Endothelial cell of umbilical vein (primary cell): ENCODE measurements at regions not wholly inside any gene's neighbourhood (a gene's known extent, or its start where the extent isn't known, plus 50 kb on each side); places are given as distances from the start of the nearest gene placed in this dataset.

Source experiments
- BruUV-seq: library from RNA; stranded (reverse); fragments of 400-500 nt; replicated peaks from 2 replicates; lab custom pipeline; 2021; lab: Mats Ljungman, UMichigan
- CTCF ChIA-PET: fragments of 300-600, 350-600 bp; sonication (Branson Sonifier 250); formaldehyde crosslinking; loops from one replicate; lab custom pipeline; 2021; ENCODE audit warnings: antibody characterized with exemption, inconsistent platforms; lab: Charles Lee
- POLR2A ChIA-PET: fragments of 300-600, 350-600 bp; sonication (Branson Sonifier 250); formaldehyde crosslinking; loops from one replicate; lab custom pipeline; 2021; ENCODE audit warnings: antibody characterized with exemption, inconsistent platforms; lab: Charles Lee
- DNase-seq: peaks from one replicate; pipeline ENCODE4 v3.0.0-alpha.2; 2011; ENCODE audit warnings: low read depth, low spot score
- FAIRE-seq: peaks from 2 replicates; lab custom pipeline; 2011; peaks lifted over from hg19 to GRCh38; lab: Jason Lieb, UNC
- H2AFZ ChIP-seq: 2 replicates; pipeline ENCODE4 v1.6.0; 2012; ENCODE audit warnings: low read depth, low read length, control low read depth, inconsistent platforms
- H3K27ac ChIP-seq: 2 replicates; pipeline ENCODE4 v1.5.1; 2011; ENCODE audit warnings: low read depth, mild to moderate bottlenecking, control low read depth, low read length, moderate library complexity; ENCODE audit not compliant: insufficient read depth
- H3K27me3 ChIP-seq, 2 experiments: 2 replicates each; pipeline versions ENCODE4 v1.6.0 to v1.6.1; 2011; ENCODE audit warnings: low read length in 2 of 2, mixed read lengths in 1 of 2; ENCODE audit not compliant: control insufficient read depth in 2 of 2, insufficient read depth in 2 of 2
- H3K36me3 ChIP-seq, 2 experiments: 2 replicates in 1 of 2; 3 replicates in 1 of 2; pipeline ENCODE4 v1.5.1; 2011; ENCODE audit warnings: low read length in 2 of 2, mild to moderate bottlenecking in 1 of 2, moderate library complexity in 1 of 2; ENCODE audit not compliant: control insufficient read depth in 2 of 2, insufficient read depth in 2 of 2; ENCODE audit errors: extremely low read depth in 1 of 2
- H3K4me1 ChIP-seq: 3 replicates; pipeline ENCODE4 v1.5.1; 2011; ENCODE audit warnings: mild to moderate bottlenecking, low read length; ENCODE audit not compliant: control insufficient read depth, insufficient read depth; ENCODE audit errors: extremely low read depth
- H3K4me2 ChIP-seq: 2 replicates; pipeline ENCODE4 v1.6.1; 2011; ENCODE audit warnings: low read length, control low read depth, mixed read lengths; ENCODE audit not compliant: insufficient read depth
- H3K4me3 ChIP-seq, 3 experiments: fragments of 200-600 bp in 1 of 3; sonication (generic), shearing (Covaris generic) in 1 of 3; replicated peaks in 1 of 3; 2 replicates each; pipeline ENCODE4 v1.5.1; 2011 to 2016; ENCODE audit warnings: control low read depth in 3 of 3, low read length in 3 of 3, mild to moderate bottlenecking in 2 of 3, inconsistent platforms in 1 of 3, low read depth in 1 of 3, moderate library complexity in 1 of 3; ENCODE audit not compliant: insufficient read depth in 1 of 3
- H3K79me2 ChIP-seq: 2 replicates; pipeline ENCODE4 v1.6.0; 2012; ENCODE audit warnings: low read length, inconsistent platforms; ENCODE audit not compliant: control insufficient read depth, insufficient read depth
- H3K9ac ChIP-seq: replicated peaks from 2 replicates; pipeline ENCODE3; 2011; ENCODE audit warnings: low read length, control low read depth; ENCODE audit not compliant: insufficient read depth; ENCODE audit errors: extremely low read depth
- H3K9me1 ChIP-seq: replicated peaks from 3 replicates; pipeline ENCODE4 v1.6.0; 2011; ENCODE audit warnings: mild to moderate bottlenecking, low read length; ENCODE audit not compliant: control insufficient read depth, insufficient read depth; ENCODE audit errors: extremely low read depth
- H3K9me3 ChIP-seq: replicated peaks from 2 replicates; pipeline ENCODE4 v1.5.1; 2012; ENCODE audit warnings: low read length, inconsistent platforms; ENCODE audit not compliant: control insufficient read depth, insufficient read depth
- H4K20me1 ChIP-seq: replicated peaks from 2 replicates; pipeline ENCODE3; 2011; ENCODE audit warnings: mild to moderate bottlenecking, low read length; ENCODE audit not compliant: control insufficient read depth, insufficient read depth; ENCODE audit errors: extremely low read depth
- CTCF ChIP-seq, 2 donors: IDR thresholded peaks; 1 replicate in 1 of 2; 2 replicates in 1 of 2; pipeline ENCODE4 v1.5.1; 2011; ENCODE audit warnings: low read length in 2 of 2, mild to moderate bottlenecking in 2 of 2, moderate library complexity in 2 of 2, control low read depth in 1 of 2, inconsistent platforms in 1 of 2, low read depth in 1 of 2; ENCODE audit not compliant: insufficient read depth in 1 of 2; ENCODE audit errors: extremely low read depth in 1 of 2
- EZH2 ChIP-seq: IDR thresholded peaks from 2 replicates; pipeline ENCODE4 v1.6.1; 2012; ENCODE audit warnings: borderline replicate concordance, low read depth, mild to moderate bottlenecking, moderate library complexity, low read length, inconsistent platforms; ENCODE audit not compliant: severe bottlenecking
- FOS ChIP-seq: IDR thresholded peaks from 2 replicates; pipeline ENCODE4 v1.6.1; 2011; ENCODE audit warnings: mild to moderate bottlenecking, low read length, moderate library complexity, borderline replicate concordance; ENCODE audit not compliant: insufficient read depth
- GATA2 ChIP-seq: IDR thresholded peaks from 2 replicates; pipeline ENCODE4 v1.7.0; 2011; ENCODE audit warnings: low read depth, mild to moderate bottlenecking, moderate library complexity, mixed read lengths, low read length; ENCODE audit not compliant: insufficient read length, insufficient read depth
- JUN ChIP-seq: IDR thresholded peaks from 2 replicates; pipeline ENCODE4 v1.6.1; 2011; ENCODE audit warnings: borderline replicate concordance, low read depth; ENCODE audit not compliant: insufficient read length, insufficient read depth
- MYC ChIP-seq: IDR thresholded peaks from one replicate; pipeline ENCODE4 v1.6.1; 2011; ENCODE audit warnings: mild to moderate bottlenecking, low read depth, low read length
- POLR2A ChIP-seq: IDR thresholded peaks from 2 replicates; pipeline ENCODE4 v1.6.1; 2012; ENCODE audit warnings: low read depth, mild to moderate bottlenecking, control low read depth, low read length
- dilution Hi-C: fragments of 300-500 bp; cut with MboI; formaldehyde crosslinking; loops from one replicate; pipeline ENCODE4 v1.15.0; 2019; ENCODE audit warnings: low sequenced_read_pairs; ENCODE audit not compliant: extremely low pct_ligation_motif_present
- intact Hi-C: fragments of 100-400 bp; cut with micrococcal nuclease; formaldehyde crosslinking; loops from one replicate; pipeline ENCODE4 v1.10.0; 2022
- TF ChIP-seq, protein P1 (sequence below): IDR thresholded peaks from 2 replicates; pipeline ENCODE4 v1.6.1; 2011; ENCODE audit not compliant: insufficient read depth, insufficient read length

DNA sequence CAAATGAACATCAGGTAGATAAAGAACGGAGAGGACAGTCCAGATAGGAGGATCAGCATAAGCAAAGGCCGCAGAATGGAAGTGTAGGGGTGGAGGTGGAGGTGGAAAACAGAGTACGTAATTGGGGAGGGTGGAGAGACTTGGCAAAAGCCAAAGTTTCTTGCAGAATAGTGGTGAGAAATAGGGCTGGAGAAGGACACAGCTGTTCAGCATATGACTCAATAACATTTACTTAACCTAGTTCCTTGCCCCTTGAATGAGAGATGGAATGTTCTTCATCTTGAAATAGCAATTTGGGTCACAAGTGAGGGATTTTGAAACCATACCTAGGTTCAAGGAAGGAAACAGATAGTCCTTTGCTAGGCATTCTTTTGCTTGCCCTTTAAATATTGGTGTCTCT lies 235.9 kb upstream of the ARHGAP20 start:
- CTCF ChIA-PET, result no interaction called here
- no peak for TF ChIP-seq MYC
- no peak for TF ChIP-seq POLR2A
- TF ChIP-seq EZH2, result no peak
- TF ChIP-seq, protein P1, sequence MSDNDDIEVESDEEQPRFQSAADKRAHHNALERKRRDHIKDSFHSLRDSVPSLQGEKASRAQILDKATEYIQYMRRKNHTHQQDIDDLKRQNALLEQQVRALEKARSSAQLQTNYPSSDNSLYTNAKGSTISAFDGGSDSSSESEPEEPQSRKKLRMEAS, result no peak
- no peak for TF ChIP-seq JUN
- TF ChIP-seq CTCF (IDR thresholded peaks at IDR 0.05; ENCODE audit: extremely low read depth in 1 of 2, insufficient read depth in 1 of 2, low read depth in 1 of 2, low read length in 2 of 2), result no peak
- no peak for TF ChIP-seq GATA2
- no peak for TF ChIP-seq FOS
- Histone ChIP-seq H3K4me3 (no peak overlapping the region), H3K79me2 (no peaks in the 10 kb centered on the region), H3K4me2 (no peak overlapping the region), H3K9ac (no peak overlapping the region), H3K27me3 (no peaks in the 10 kb centered on the region), H3K36me3 (no peaks in the 10 kb centered on the region), H3K4me1 (no peaks in the 10 kb centered on the region), H3K27ac (no peak overlapping the region), H2AFZ (no peak overlapping the region), H3K9me3 (no peaks in the 10 kb centered on the region), H3K9me1 (no peaks in the 10 kb centered on the region), H4K20me1 (no peaks in the 10 kb centered on the region)
- no TSS peak for BruUV-seq
- DNase-seq (no peak), FAIRE-seq (no peak)
- POLR2A ChIA-PET, result no interaction called here
- intact Hi-C loops, result no loop called here
- dilution Hi-C loops, result no loop called here
